ENCODE measurements at regions not wholly inside any gene's neighbourhood (a gene's known extent, or its start where the extent isn't known, plus 50 kb on each side); places are given as distances from the start of the nearest gene placed in this dataset.

GRCh38 chrX:91137883-91138282 lies 296.8 kb upstream of the PABPC5 start:
- no peak overlapping the region for H3K4me3 ChIP-seq (replicated peaks in 1 of 3)
- no peaks in the 10 kb centered on the region for H3K9me3 ChIP-seq
- intact Hi-C loops (cut with DNase I): no loop called here
- WGBS, 2 donors: 7 to 8% methylated on average over 4 of the region's 4 CpGs
- TF ChIP-seq CTCF (IDR thresholded peaks at IDR 0.05) (no peak), POLR2A (IDR thresholded peaks at IDR 0.05) (no peak)
- H3K36me3 ChIP-seq: no peaks in the 10 kb centered on the region
- H3K27ac ChIP-seq: no peak overlapping the region
- H3K27me3 ChIP-seq: no peaks in the 10 kb centered on the region
- no peak for DNase-seq
- H3K4me1 ChIP-seq: no peaks in the 10 kb centered on the region

Data from thyroid gland (tissue), 4 donors.